Right lobe of liver (tissue), 4 donors: ENCODE measurements at regions not wholly inside any gene's neighbourhood (a gene's known extent, or its start where the extent isn't known, plus 50 kb on each side); places are given as distances from the start of the nearest gene placed in this dataset.

ENCODE experiments used
- CTCF ChIP-seq, 4 donors: fragments of 200-600 bp in 3 of 4; fragments of 450-650 bp in 1 of 4; IDR thresholded peaks; one replicate each; pipeline versions ENCODE4 v1.5.1 to v1.8.0; 2016 to 2022; ENCODE audit warnings: antibody characterized with exemption in 4 of 4, mild to moderate bottlenecking in 2 of 4
- POLR2A ChIP-seq: fragments of 450-650 bp; IDR thresholded peaks from one replicate; pipeline ENCODE4 v1.6.1; 2017; ENCODE audit warnings: antibody characterized with exemption, mild to moderate bottlenecking
- donor health status: DM: no; HTN: no; CAD: no.
- donor health status: DM: no; HTN: no; CAD: no.
- donor health status: DM: no; HTN: yes; CAD: no.

- TF ChIP-seq CTCF (IDR thresholded peaks at IDR 0.05) (no peak), POLR2A (no peak)
These were observed 336.6 kb upstream of the LYPLAL1 start for GRCh38 chr1:218837051-218837450.
